ENCODE measurements at regions not wholly inside any gene's neighbourhood (a gene's known extent, or its start where the extent isn't known, plus 50 kb on each side); places are given as distances from the start of the nearest gene placed in this dataset.

DNA sequence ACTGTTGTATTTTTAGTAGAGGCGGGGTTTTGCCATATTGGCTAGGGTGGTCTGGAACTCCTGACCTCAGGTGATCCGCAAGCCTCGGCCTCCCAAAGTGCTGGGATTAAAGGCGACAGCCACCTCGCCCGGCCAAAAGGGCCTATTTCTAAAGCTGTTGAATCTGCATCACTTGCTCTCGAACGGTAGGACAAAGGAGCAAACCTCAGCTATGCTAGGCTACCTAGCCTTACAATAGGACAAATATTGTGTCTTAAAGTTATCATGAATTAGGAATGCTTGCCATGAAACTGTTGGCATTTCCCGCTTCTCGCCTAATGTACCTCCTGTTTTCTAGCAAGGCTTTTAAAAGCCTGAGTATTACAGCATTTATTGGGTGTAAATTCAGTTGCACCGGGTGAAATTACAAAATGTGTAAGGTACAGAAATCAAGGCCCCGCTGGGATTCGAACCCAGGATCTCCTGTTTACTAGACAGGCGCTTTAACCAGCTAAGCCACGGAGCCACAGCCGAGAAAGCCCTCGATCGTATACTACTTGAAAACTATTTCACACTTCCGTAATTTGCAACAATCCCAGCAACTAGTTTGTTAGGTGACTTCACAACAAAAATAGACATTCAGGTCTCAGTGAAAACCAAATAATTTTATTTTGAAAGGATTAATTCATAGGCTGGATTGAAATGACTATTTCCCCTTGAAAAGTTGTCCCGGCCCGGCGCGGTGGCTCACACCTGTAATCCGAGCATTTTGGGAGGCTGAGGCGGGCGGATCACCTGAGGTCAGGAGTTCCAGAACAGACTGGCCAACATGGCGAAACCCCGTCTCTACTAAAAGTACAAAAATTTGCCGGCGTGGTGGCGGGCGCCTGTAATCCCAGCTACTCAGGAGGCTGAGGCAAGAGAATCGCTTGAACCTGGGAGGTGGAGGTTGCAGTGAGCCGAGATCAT, 211.6 kb upstream of the ZNF184 start:
- H3K27me3 Mint-ChIP-seq, result peaks cover 33% of the 10 kb centered on the region
- H3K36me3 Mint-ChIP-seq (ENCODE audit: insufficient read depth), result peaks cover 56% of the 10 kb centered on the region
- ATAC-seq (replicated peaks; ENCODE audit: extremely low read depth, poor library complexity, severe bottlenecking) (no peak), DNase-seq (ENCODE audit: low spot score in 2 of 2) (peak in 1 of 2 donors; percentile 64)
- no peaks in the 10 kb centered on the region for H3K9me3 Mint-ChIP-seq
- peak overlapping the region; percentile 86 for H3K27ac Mint-ChIP-seq (ENCODE audit: low read depth)
- H3K4me3 Mint-ChIP-seq, result peak overlapping the region; percentile 68
- peaks cover 16% of the 10 kb centered on the region for H3K4me1 Mint-ChIP-seq

DNA sequence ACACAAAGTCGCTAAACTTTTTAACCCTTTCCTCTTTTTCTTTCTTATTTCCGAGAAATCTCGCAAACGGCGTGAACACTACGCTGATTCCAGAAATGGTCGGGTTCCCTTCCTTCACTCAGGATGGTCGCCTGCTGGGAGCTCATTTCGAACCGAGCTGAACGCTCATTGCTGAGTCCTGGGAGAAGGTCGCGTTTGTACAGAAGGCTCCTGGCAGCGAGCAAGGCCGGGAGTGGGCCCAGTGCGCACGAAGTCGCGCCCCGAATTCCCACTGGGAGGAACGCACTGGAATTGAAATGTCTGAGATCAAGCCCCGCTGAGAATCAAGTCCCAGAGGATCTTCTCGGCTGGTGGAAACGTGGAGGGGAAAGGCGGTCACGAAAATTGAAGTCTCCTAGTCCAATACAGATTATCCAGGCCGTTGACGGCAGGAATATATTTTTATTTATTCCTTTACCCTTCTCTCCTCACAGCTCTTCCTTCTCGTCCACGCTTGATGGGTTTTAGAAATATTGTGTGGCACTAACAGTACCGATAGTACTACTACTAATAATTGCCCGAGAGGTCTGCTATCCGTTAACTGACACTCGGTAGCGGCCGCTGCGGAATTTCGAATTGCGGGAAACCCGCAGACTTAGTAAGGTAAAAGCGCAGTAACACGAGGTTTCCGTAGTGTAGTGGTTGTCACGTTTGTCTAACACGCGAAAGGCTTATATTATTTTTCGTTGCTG, 207.2 kb upstream of the ZNF184 start:
- ATAC-seq (replicated peaks; ENCODE audit: extremely low read depth, poor library complexity, severe bottlenecking) (no peak), DNase-seq (ENCODE audit: low spot score in 2 of 2) (no peak)
- Mint-ChIP-seq H3K27me3 (peaks cover 77% of the 10 kb centered on the region), H3K36me3 (ENCODE audit: insufficient read depth) (peaks cover 36% of the 10 kb centered on the region), H3K27ac (ENCODE audit: low read depth) (no peak overlapping the region), H3K4me1 (no peaks in the 10 kb centered on the region), H3K4me3 (peak overlapping the region; percentile 29), H3K9me3 (no peaks in the 10 kb centered on the region)

DNA sequence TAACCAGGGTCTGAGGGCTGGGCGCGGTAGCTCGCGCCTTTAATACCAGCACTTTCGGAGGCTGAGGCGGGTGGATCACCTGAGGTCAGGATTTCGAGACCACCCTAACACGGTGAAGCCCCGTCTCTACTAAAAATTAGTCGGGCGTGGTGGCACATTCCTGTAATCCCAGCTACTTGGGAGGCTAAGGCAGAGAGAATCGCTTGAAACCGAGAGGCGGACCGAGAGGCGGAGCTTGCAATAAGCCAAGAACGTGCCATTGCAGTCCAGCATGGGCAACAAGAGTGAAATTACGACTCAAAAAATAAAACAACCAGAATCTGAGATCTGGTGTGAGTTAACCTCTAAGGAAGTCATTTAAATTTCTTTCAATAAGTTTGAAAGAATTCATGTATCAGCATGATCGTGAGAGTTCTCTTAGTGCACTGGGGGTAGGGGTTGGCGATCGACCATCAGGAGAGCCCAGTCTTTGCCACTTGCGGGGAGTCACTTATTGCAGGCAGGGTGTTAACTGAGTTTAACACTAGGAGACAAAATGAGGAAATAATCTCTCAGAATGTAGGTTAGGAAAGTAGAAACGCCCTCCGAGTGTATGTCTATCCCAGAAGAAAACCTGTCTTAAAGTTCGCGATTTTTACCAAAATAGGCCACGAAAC, 206.5 kb upstream of the ZNF184 start:
- H3K4me3 Mint-ChIP-seq, result peak overlapping the region; percentile 29
- H3K27me3 Mint-ChIP-seq, result peaks cover 81% of the 10 kb centered on the region
- DNase-seq (ENCODE audit: low spot score in 2 of 2) (no peak), ATAC-seq (replicated peaks; ENCODE audit: extremely low read depth, poor library complexity, severe bottlenecking) (no peak)
- peaks cover 30% of the 10 kb centered on the region for H3K36me3 Mint-ChIP-seq (ENCODE audit: insufficient read depth)
- no peaks in the 10 kb centered on the region for H3K4me1 Mint-ChIP-seq
- no peaks in the 10 kb centered on the region for H3K9me3 Mint-ChIP-seq
- no peak overlapping the region for H3K27ac Mint-ChIP-seq (ENCODE audit: low read depth)

DNA sequence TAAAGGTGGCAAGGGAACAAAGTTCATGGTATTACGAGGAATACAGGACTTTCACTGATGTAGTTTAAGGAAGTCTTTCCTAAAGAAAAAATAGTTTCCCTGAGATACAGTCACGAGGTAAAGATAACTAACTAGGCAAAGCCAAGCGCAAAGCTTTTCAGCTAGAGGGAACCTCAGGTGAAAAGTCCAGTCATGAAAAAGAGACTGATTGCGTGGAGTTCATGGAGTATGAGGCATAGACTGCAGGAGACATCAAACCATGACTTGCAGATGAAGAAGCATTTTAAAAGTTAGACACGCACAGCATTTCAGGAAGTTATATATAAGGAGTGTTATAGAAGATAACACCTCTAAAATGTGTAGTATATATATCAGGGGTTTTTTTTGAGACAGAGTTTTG, 205.6 kb upstream of the ZNF184 start:
- ATAC-seq (replicated peaks; ENCODE audit: extremely low read depth, poor library complexity, severe bottlenecking), result no peak
- H3K36me3 Mint-ChIP-seq (ENCODE audit: insufficient read depth), result peaks cover 29% of the 10 kb centered on the region
- H3K4me3 Mint-ChIP-seq, result no peak overlapping the region
- peaks cover 91% of the 10 kb centered on the region for H3K27me3 Mint-ChIP-seq
- DNase-seq (ENCODE audit: low spot score in 2 of 2), result no peak
- peaks cover 1% of the 10 kb centered on the region for H3K9me3 Mint-ChIP-seq
- peaks cover 1% of the 10 kb centered on the region for H3K4me1 Mint-ChIP-seq
- no peak overlapping the region for H3K27ac Mint-ChIP-seq (ENCODE audit: low read depth)

DNA sequence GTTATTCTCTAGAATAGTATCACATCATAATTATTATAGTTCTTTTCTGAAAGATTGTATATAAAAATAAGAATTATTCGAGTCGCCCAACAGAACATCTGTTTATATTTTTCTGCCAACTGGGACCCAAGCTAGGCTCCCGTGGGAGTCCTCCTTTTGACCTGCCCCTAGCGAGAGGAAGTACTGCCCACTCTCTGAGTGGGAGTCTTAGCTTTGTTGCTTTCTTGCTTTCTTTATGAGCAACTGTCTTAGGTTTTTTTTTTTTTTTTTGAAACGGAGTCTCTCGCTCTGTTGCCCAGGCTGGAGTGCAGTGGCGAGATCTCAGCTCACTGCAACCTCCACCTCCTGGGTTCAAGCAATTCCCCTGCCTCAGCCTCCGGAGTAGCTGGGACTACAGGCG, 202.0 kb upstream of the ZNF184 start:
- Mint-ChIP-seq H3K4me1 (peaks cover 24% of the 10 kb centered on the region), H3K36me3 (ENCODE audit: insufficient read depth) (peaks cover 32% of the 10 kb centered on the region), H3K27ac (ENCODE audit: low read depth) (no peak overlapping the region), H3K9me3 (peaks cover 11% of the 10 kb centered on the region), H3K4me3 (no peak overlapping the region), H3K27me3 (peaks cover 92% of the 10 kb centered on the region)
- DNase-seq (ENCODE audit: low spot score in 2 of 2) (no peak), ATAC-seq (replicated peaks; ENCODE audit: extremely low read depth, poor library complexity, severe bottlenecking) (no peak)

DNA sequence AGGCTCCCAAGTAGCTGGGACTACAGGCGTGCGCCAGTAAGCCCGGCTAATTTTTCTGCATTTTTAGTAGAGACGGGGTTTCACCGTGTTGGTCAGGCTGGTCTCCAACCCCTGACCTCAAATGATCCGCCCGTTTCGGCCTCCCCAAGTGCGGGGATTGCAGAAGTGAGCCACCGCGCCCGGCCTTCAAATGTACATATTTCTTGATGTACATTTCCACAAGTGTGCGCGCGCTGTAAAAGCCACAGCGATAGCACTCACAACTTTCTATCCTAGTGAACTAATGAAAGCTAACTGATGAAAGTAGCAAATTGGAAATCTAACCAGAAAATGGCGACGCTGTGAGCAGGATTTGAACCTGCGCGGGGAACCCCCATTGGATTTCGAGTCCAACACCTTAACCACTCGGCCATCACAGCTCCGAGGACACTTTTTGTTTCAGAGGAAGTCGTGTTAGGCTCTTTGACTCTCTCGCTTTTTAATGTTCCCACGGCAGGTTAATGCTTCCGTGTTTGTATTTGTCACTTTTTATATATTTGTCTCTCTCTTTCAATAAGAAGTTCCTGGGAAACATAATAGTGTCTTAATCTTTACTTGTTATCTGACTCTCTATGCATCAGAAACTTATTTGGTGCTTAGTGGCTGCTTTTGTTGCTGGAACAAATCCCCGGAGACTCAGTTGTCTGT, 199.4 kb upstream of the ZNF184 start:
- ATAC-seq (replicated peaks; ENCODE audit: extremely low read depth, poor library complexity, severe bottlenecking), result peak; percentile 65
- H3K36me3 Mint-ChIP-seq (ENCODE audit: insufficient read depth), result peaks cover 46% of the 10 kb centered on the region
- H3K27ac Mint-ChIP-seq (ENCODE audit: low read depth), result peak overlapping the region; percentile 84
- peaks cover 11% of the 10 kb centered on the region for H3K9me3 Mint-ChIP-seq
- peak overlapping the region; percentile 62 for H3K4me3 Mint-ChIP-seq
- peaks cover 92% of the 10 kb centered on the region for H3K27me3 Mint-ChIP-seq
- peaks cover 41% of the 10 kb centered on the region for H3K4me1 Mint-ChIP-seq
- no peak for DNase-seq (ENCODE audit: low spot score in 2 of 2)

DNA sequence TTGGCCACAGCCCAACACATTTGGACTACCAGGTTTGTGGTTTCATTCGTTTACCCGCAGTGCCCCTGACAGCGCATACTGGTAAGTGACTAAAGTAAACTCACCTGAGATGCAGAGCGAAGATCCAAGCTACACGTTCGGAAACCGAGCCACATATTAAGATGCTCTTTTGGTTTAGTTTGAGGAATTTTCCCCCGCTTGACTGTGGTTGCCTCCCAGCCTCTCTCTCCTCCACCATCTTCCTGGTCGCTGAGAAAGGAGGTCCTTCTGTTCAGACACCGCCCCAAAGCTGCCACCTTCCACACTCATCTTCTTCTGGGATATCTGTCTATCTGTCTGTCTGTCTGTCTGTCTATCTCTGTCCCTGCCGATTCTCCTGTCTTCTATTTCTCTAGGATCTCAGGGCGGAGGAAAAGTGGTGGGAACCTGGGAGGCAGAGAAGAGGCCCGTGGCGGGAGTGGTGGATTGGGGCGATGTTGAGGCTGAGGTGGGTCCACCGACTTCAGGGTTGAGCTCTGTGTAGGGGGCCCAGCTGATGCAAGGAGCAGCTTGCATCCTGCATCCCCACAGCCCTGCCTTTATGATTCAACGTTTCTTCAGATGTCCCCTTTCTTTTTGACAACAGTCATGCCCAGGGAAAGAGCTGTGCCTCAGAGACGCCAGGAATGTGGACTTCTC, 196.9 kb upstream of the ZNF184 start:
- peak overlapping the region; percentile 34 for H3K4me3 Mint-ChIP-seq
- ATAC-seq (replicated peaks; ENCODE audit: extremely low read depth, poor library complexity, severe bottlenecking) (no peak), DNase-seq (ENCODE audit: low spot score in 2 of 2) (no peak)
- peak overlapping the region; percentile 63 for H3K27ac Mint-ChIP-seq (ENCODE audit: low read depth)
- H3K9me3 Mint-ChIP-seq, result peaks cover 11% of the 10 kb centered on the region
- H3K4me1 Mint-ChIP-seq, result peaks cover 41% of the 10 kb centered on the region
- peaks cover 88% of the 10 kb centered on the region for H3K27me3 Mint-ChIP-seq
- peaks cover 56% of the 10 kb centered on the region for H3K36me3 Mint-ChIP-seq (ENCODE audit: insufficient read depth)

DNA sequence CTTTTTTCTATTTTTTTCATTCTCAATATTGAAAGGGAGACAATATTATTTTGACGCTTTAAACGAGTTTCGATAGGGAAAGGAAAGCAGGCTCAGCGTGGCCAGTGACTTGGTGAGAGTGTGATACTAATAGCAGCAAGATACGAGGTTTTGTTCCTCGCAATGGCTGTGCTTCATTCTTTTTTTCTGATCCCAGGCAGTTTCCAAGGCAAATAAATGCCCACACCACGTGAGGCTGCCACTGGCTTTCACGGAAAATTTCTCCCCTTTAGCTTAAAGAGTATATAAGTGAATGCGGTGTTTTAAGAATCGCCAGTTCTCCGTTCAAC, 196.4 kb upstream of the ZNF184 start:
- DNase-seq (ENCODE audit: low spot score in 2 of 2), result no peak
- Mint-ChIP-seq H3K4me3 (peak overlapping the region; percentile 34), H3K27me3 (peaks cover 83% of the 10 kb centered on the region), H3K4me1 (peaks cover 41% of the 10 kb centered on the region), H3K27ac (ENCODE audit: low read depth) (peak overlapping the region; percentile 84), H3K36me3 (ENCODE audit: insufficient read depth) (peaks cover 56% of the 10 kb centered on the region), H3K9me3 (peaks cover 11% of the 10 kb centered on the region)
- no peak for ATAC-seq (replicated peaks; ENCODE audit: extremely low read depth, poor library complexity, severe bottlenecking)

DNA sequence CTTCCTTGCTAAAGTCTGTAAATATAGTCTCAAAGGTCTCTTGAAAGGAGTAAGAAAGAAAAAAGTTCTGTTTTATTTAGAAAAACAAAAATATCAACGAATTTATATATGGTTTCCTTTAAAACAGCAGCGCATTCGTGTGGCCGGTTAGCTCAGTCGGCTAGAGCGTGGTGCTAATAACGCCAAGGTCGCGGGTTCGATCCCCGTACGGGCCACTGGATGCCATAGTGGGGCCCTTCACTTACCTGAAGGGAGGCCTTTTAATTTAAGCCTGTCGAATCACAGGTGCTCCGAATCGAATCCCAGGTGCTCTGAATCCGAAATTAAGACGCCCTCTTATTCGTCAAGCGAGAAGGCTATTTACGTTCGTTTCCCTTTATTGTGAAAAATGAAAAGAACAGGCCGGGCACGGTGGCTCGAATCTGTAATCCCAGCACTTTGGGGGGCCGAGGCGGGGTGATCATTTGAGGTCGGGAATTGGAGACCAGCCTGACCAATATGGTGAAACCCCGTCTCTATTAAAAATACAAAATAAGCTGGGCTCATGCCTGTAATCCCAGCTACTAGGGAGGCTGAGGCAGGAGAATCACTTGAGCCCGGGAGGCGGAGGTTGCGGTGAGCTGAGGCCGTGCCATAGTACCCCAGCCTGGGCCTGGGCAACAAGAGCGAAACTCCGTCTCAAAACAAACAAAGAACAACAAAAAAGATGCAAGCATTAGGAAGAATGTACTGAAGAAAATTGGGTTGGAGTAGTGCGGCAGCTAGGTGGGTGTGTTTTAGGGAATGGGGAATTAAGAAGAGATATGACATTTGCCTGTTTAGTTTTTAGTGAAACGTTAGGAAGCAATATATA, 195.8 kb upstream of the ZNF184 start:
- Mint-ChIP-seq H3K27ac (ENCODE audit: low read depth) (peak overlapping the region; percentile 84), H3K9me3 (peaks cover 11% of the 10 kb centered on the region), H3K4me3 (peak overlapping the region; percentile 34), H3K36me3 (ENCODE audit: insufficient read depth) (peaks cover 55% of the 10 kb centered on the region), H3K4me1 (peaks cover 41% of the 10 kb centered on the region), H3K27me3 (peaks cover 77% of the 10 kb centered on the region)
- DNase-seq (ENCODE audit: low spot score in 2 of 2) (no peak), ATAC-seq (replicated peaks; ENCODE audit: extremely low read depth, poor library complexity, severe bottlenecking) (no peak)

DNA sequence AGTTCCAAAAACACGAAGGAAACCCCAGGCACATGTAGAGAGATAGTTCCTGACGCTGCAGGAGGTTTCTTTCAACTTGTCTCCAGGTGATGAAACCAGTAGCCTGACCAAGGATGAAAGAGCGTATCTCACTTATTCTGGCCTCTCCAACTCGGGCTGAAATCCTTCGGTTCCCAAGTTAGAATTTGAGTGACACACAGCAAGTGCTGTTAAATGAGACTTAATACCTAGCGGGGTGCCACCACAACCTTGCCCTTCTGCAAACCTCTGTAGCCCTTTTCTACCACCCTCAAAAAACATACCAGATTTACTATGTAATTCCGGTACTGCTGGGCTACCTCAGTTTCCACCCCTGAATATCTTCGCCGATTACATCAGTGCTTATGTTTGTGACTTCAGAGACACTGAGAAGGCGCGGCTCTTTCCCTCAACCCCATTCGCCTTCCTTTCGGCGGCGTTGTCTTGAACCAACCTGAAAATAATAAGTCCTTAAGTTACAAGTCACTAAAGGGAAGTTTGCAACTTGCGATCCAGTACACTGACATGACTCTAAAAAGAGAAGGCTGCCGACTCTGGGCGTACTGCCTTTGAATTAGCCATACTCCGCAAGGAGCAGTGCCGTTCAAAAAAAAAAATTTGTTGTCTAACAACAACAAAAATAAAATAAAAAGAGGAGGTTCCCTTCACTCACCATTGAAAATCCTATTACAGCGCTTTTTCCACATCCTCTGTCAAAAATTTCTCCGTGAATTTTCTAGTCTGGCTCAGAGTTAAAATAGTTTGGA, 194.9 kb upstream of the ZNF184 start:
- H3K27ac Mint-ChIP-seq (ENCODE audit: low read depth), result peak overlapping the region; percentile 84
- peaks cover 52% of the 10 kb centered on the region for H3K36me3 Mint-ChIP-seq (ENCODE audit: insufficient read depth)
- H3K27me3 Mint-ChIP-seq, result peaks cover 76% of the 10 kb centered on the region
- ATAC-seq (replicated peaks; ENCODE audit: extremely low read depth, poor library complexity, severe bottlenecking) (no peak), DNase-seq (ENCODE audit: low spot score in 2 of 2) (no peak)
- peaks cover 34% of the 10 kb centered on the region for H3K4me1 Mint-ChIP-seq
- peaks cover 5% of the 10 kb centered on the region for H3K9me3 Mint-ChIP-seq
- H3K4me3 Mint-ChIP-seq, result peak overlapping the region; percentile 34
